GM19372 (cell line): ENCODE measurements at regions not wholly inside any gene's neighbourhood (a gene's known extent, or its start where the extent isn't known, plus 50 kb on each side); places are given as distances from the start of the nearest gene placed in this dataset.
"Not testable (repeated sequence)": the region's sequence is repeated elsewhere in the genome, so short reads cannot be mapped to it uniquely, and the experiment has no call there.

ENCODE experiments used
- ATAC-seq: cut with Tn5 transposase; IDR thresholded peaks from one replicate; pipeline ENCODE4 v1.9.1; 2021; ENCODE audit warnings: mild to moderate bottlenecking, low read depth, moderate library complexity; ENCODE audit not compliant: unreplicated experiment

- no peak for ATAC-seq
These were observed 1117.3 kb downstream of the SORCS3 start for GRCh38 chr10:105758209-105758998.

GRCh38 chr10:105757302-105757701 lies 1116.2 kb downstream of the SORCS3 start:
- no peak for ATAC-seq

GRCh38 chr10:105756386-105756785 lies 1115.3 kb downstream of the SORCS3 start:
- no peak for ATAC-seq

- no peak for ATAC-seq
These were observed 1110.6 kb downstream of the SORCS3 start for GRCh38 chr10:105751688-105752087.

- no peak for ATAC-seq
These were observed 1104.6 kb downstream of the SORCS3 start for GRCh38 chr10:105745596-105746148.

- ATAC-seq, result no peak
These were observed 1102.4 kb downstream of the SORCS3 start for GRCh38 chr10:105743343-105744056.

- no peak for ATAC-seq
These were observed 1101.8 kb downstream of the SORCS3 start for GRCh38 chr10:105742923-105743322.

- no peak for ATAC-seq
These were observed 1101.1 kb downstream of the SORCS3 start for GRCh38 chr10:105742184-105742583.

- no peak for ATAC-seq
These were observed 1093.4 kb downstream of the SORCS3 start for GRCh38 chr10:105734479-105734878.

GRCh38 chr10:105733924-105734323 lies 1092.8 kb downstream of the SORCS3 start:
- ATAC-seq, result no peak

GRCh38 chr10:105729428-105729827 lies 1088.3 kb downstream of the SORCS3 start:
- ATAC-seq, result no peak

GRCh38 chr10:105727586-105727985 lies 1086.5 kb downstream of the SORCS3 start:
- not testable (repeated sequence) for ATAC-seq

- ATAC-seq, result no peak
These were observed 1086.0 kb downstream of the SORCS3 start for GRCh38 chr10:105727131-105727530.

- ATAC-seq, result no peak
These were observed 1085.1 kb downstream of the SORCS3 start for GRCh38 chr10:105726149-105726548.

- ATAC-seq, result no peak
These were observed 1083.9 kb downstream of the SORCS3 start for GRCh38 chr10:105725007-105725406.

GRCh38 chr10:105718207-105718995 lies 1077.3 kb downstream of the SORCS3 start:
- ATAC-seq, result no peak

- ATAC-seq, result no peak
These were observed 1073.6 kb downstream of the SORCS3 start for GRCh38 chr10:105714728-105715127.

- ATAC-seq, result no peak
These were observed 1066.5 kb downstream of the SORCS3 start for GRCh38 chr10:105707603-105708002.

- no peak for ATAC-seq
These were observed 1065.4 kb downstream of the SORCS3 start for GRCh38 chr10:105706281-105707026.

GRCh38 chr10:105702211-105702610 lies 1061.1 kb downstream of the SORCS3 start:
- ATAC-seq, result no peak
